GM23338 (cell line): ENCODE measurements at regions not wholly inside any gene's neighbourhood (a gene's known extent, or its start where the extent isn't known, plus 50 kb on each side); places are given as distances from the start of the nearest gene placed in this dataset.

ENCODE experiments used
- ATAC-seq: fragments of 200-7000 bp; cut with Tn5 transposase; 3 replicates; pipeline ENCODE4 v1.9.1; 2020
- DNase-seq: peaks from one replicate; pipeline ENCODE4 v3.0.0-alpha.2; 2015; ENCODE audit warnings: low spot score
- H2AFZ ChIP-seq: fragments of 200-600 bp; sonication (generic); 2 replicates; pipeline ENCODE4 v1.8.0; 2016; ENCODE audit warnings: antibody characterized with exemption, mild to moderate bottlenecking, moderate library complexity
- H3F3A ChIP-seq: fragments of 200-600 bp; sonication (generic); replicated peaks from 2 replicates; pipeline ENCODE4 v1.8.0; 2017; ENCODE audit warnings: antibody characterized with exemption, mixed run types, low read depth
- H3K27ac ChIP-seq: fragments of 200-600 bp; sonication (generic); 2 replicates; pipeline ENCODE4 v1.6.1; 2016; ENCODE audit warnings: low read depth
- H3K27me3 ChIP-seq: fragments of 200-600 bp; sonication (generic); 2 replicates; pipeline ENCODE4 v1.8.0; 2016; ENCODE audit warnings: mild to moderate bottlenecking, mixed run types, moderate library complexity; ENCODE audit not compliant: insufficient read depth
- H3K36me3 ChIP-seq: fragments of 200-600 bp; sonication (generic); 2 replicates; pipeline ENCODE4 v1.8.0; 2016; ENCODE audit warnings: mild to moderate bottlenecking; ENCODE audit not compliant: insufficient read depth
- H3K4me1 ChIP-seq: fragments of 200-600 bp; sonication (generic); 2 replicates; pipeline ENCODE4 v1.8.0; 2016; ENCODE audit warnings: mild to moderate bottlenecking, moderate library complexity; ENCODE audit not compliant: insufficient read depth
- H3K4me2 ChIP-seq: fragments of 200-600 bp; sonication (generic); 2 replicates; pipeline ENCODE4 v1.7.1; 2017; ENCODE audit warnings: mixed run types
- H3K4me3 ChIP-seq: fragments of 200-600 bp; sonication (generic); 2 replicates; pipeline ENCODE4 v1.6.1; 2016; ENCODE audit warnings: mixed run types
- H3K79me2 ChIP-seq: fragments of 200-600 bp; sonication (generic); replicated peaks from 2 replicates; pipeline ENCODE4 v1.8.0; 2017; ENCODE audit warnings: mild to moderate bottlenecking; ENCODE audit not compliant: insufficient read depth
- H3K9me2 ChIP-seq: fragments of 200-600 bp; sonication (generic); 2 replicates; pipeline ENCODE4 v1.8.0; 2017; ENCODE audit not compliant: insufficient read depth
- H4K20me1 ChIP-seq: fragments of 200-600 bp; sonication (generic); replicated peaks from 2 replicates; pipeline ENCODE4 v1.8.0; 2017; ENCODE audit warnings: mild to moderate bottlenecking; ENCODE audit not compliant: insufficient read depth
- H3K27ac Mint-ChIP-seq: 2 replicates; pipeline ENCODE4 v1.8.0; 2020; ENCODE audit warnings: inconsistent platforms, mild to moderate bottlenecking, moderate library complexity, mixed read lengths
- H3K27me3 Mint-ChIP-seq: 3 replicates; pipeline ENCODE4 v1.8.0; 2022; ENCODE audit warnings: low read depth, mild to moderate bottlenecking, moderate library complexity, mixed read lengths, inconsistent platforms; ENCODE audit not compliant: insufficient read depth, poor library complexity
- H3K36me3 Mint-ChIP-seq: 3 replicates; pipeline ENCODE4 v1.8.0; 2021; ENCODE audit warnings: low read depth, mild to moderate bottlenecking, inconsistent platforms, moderate library complexity, mixed read lengths
- H3K4me1 Mint-ChIP-seq: 3 replicates; pipeline ENCODE4 v1.8.0; 2020; ENCODE audit warnings: mild to moderate bottlenecking, inconsistent platforms, mixed read lengths
- H3K4me3 Mint-ChIP-seq: 3 replicates; pipeline ENCODE4 v1.8.0; 2021; ENCODE audit warnings: moderate library complexity, mild to moderate bottlenecking, inconsistent platforms, mixed read lengths
- H3K9me3 Mint-ChIP-seq: 3 replicates; pipeline ENCODE4 v1.8.0; 2020; ENCODE audit warnings: moderate library complexity, mild to moderate bottlenecking, inconsistent platforms, mixed read lengths
- ETS1 ChIP-seq: IDR thresholded peaks from 2 replicates; pipeline ENCODE4 v1.6.1; 2016; ENCODE audit warnings: antibody characterized with exemption
- EZH2 ChIP-seq: fragments of 200-600 bp; sonication (generic); IDR thresholded peaks from one replicate; pipeline ENCODE4 v1.8.0; 2017; ENCODE audit warnings: antibody characterized with exemption, mild to moderate bottlenecking, low read depth; ENCODE audit not compliant: unreplicated experiment
- EZH2phosphoT487 ChIP-seq: fragments of 200-600 bp; sonication (generic); IDR thresholded peaks from one replicate; pipeline ENCODE4 v1.8.1; 2018; ENCODE audit warnings: antibody characterized with exemption; ENCODE audit not compliant: unreplicated experiment
- JUNB ChIP-seq: IDR thresholded peaks from one replicate; pipeline ENCODE4 v1.6.1; 2016; ENCODE audit warnings: antibody characterized with exemption; ENCODE audit not compliant: unreplicated experiment
- NANOG ChIP-seq: IDR thresholded peaks from 2 replicates; pipeline ENCODE4 v1.6.1; 2016; ENCODE audit warnings: antibody characterized with exemption, borderline replicate concordance
- POLR2AphosphoS5 ChIP-seq: IDR thresholded peaks from 2 replicates; pipeline ENCODE4 v1.6.1; 2016; ENCODE audit warnings: antibody characterized with exemption, low read depth
- REST ChIP-seq: IDR thresholded peaks from one replicate; pipeline ENCODE4 v1.6.1; 2018; ENCODE audit warnings: antibody characterized with exemption; ENCODE audit not compliant: unreplicated experiment
- ZNF331 ChIP-seq: fragments of 250-450 bp; sonication (Bioruptor Pico); IDR thresholded peaks from 2 replicates; pipeline ENCODE4 v1.5.0; 2020; ENCODE audit warnings: low read depth, mild to moderate bottlenecking, moderate library complexity
- TF ChIP-seq, protein P1 (sequence below): fragments of 250-450 bp; sonication (Bioruptor Pico); IDR thresholded peaks from 2 replicates; pipeline ENCODE4 v1.5.0; 2020; ENCODE audit warnings: mild to moderate bottlenecking, moderate library complexity
- TF ChIP-seq, protein P2 (sequence below), 2 experiments: fragments of 200-600 bp in 1 of 2; sonication (generic) in 1 of 2; conservative IDR thresholded peaks; 2 replicates each; pipeline versions ENCODE4 v1.5.1 to v1.6.1; 2016 to 2017; ENCODE audit warnings: antibody characterized with exemption in 2 of 2, low read depth in 2 of 2, mild to moderate bottlenecking in 2 of 2, moderate library complexity in 1 of 2

- H3K79me2 ChIP-seq: no peaks in the 10 kb centered on the region
- Mint-ChIP-seq H3K4me1 (no peaks in the 10 kb centered on the region), H3K4me3 (no peak overlapping the region), H3K27ac (no peak overlapping the region), H3K27me3 (no peaks in the 10 kb centered on the region), H3K36me3 (peaks cover 6% of the 10 kb centered on the region), H3K9me3 (peaks cover 8% of the 10 kb centered on the region)
- H3K27me3 ChIP-seq: no peaks in the 10 kb centered on the region
- H3K4me2 ChIP-seq: no peak overlapping the region
- H3F3A ChIP-seq: no peaks in the 10 kb centered on the region
- H3K9me2 ChIP-seq: 0 out of 2 replicates have a peak, but pooled peaks cover 17% of the 10 kb centered on the region
- no peak for TF ChIP-seq POLR2AphosphoS5
- H3K36me3 ChIP-seq: no peaks in the 10 kb centered on the region
- no peak overlapping the region for H2AFZ ChIP-seq
- no peak for DNase-seq
- no peak for ATAC-seq
- no peak overlapping the region for H3K4me3 ChIP-seq
- H3K27ac ChIP-seq: no peak overlapping the region
- H4K20me1 ChIP-seq: no peaks in the 10 kb centered on the region
- no peaks in the 10 kb centered on the region for H3K4me1 ChIP-seq
Observed at GRCh38 chr2:191738003-191738402, 60.1 kb downstream of the NABP1 start.

DNA sequence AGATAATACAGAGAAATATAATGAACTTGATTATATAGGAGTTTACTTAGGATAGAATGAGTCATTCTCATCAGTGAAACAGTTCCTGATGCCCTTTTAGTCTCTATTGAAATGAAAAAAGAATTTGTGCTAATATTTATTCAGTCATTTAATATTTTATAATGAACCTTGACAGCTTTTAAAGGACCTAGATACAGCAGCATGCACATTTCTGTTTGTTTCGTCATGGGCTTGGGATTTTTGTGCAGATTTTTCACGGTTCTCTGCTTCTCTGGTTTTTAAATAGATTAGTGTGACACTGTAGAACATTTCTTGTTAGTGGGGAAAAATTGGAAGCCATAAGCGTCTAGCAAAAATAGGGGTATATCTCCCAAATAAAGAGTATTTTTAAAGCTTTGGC lies 60.7 kb downstream of the NABP1 start:
- H3K27ac ChIP-seq: no peak overlapping the region
- no peak for TF ChIP-seq JUNB
- no peak for TF ChIP-seq EZH2
- no peak for TF ChIP-seq ETS1
- no peak for TF ChIP-seq EZH2phosphoT487
- TF ChIP-seq, protein P1, sequence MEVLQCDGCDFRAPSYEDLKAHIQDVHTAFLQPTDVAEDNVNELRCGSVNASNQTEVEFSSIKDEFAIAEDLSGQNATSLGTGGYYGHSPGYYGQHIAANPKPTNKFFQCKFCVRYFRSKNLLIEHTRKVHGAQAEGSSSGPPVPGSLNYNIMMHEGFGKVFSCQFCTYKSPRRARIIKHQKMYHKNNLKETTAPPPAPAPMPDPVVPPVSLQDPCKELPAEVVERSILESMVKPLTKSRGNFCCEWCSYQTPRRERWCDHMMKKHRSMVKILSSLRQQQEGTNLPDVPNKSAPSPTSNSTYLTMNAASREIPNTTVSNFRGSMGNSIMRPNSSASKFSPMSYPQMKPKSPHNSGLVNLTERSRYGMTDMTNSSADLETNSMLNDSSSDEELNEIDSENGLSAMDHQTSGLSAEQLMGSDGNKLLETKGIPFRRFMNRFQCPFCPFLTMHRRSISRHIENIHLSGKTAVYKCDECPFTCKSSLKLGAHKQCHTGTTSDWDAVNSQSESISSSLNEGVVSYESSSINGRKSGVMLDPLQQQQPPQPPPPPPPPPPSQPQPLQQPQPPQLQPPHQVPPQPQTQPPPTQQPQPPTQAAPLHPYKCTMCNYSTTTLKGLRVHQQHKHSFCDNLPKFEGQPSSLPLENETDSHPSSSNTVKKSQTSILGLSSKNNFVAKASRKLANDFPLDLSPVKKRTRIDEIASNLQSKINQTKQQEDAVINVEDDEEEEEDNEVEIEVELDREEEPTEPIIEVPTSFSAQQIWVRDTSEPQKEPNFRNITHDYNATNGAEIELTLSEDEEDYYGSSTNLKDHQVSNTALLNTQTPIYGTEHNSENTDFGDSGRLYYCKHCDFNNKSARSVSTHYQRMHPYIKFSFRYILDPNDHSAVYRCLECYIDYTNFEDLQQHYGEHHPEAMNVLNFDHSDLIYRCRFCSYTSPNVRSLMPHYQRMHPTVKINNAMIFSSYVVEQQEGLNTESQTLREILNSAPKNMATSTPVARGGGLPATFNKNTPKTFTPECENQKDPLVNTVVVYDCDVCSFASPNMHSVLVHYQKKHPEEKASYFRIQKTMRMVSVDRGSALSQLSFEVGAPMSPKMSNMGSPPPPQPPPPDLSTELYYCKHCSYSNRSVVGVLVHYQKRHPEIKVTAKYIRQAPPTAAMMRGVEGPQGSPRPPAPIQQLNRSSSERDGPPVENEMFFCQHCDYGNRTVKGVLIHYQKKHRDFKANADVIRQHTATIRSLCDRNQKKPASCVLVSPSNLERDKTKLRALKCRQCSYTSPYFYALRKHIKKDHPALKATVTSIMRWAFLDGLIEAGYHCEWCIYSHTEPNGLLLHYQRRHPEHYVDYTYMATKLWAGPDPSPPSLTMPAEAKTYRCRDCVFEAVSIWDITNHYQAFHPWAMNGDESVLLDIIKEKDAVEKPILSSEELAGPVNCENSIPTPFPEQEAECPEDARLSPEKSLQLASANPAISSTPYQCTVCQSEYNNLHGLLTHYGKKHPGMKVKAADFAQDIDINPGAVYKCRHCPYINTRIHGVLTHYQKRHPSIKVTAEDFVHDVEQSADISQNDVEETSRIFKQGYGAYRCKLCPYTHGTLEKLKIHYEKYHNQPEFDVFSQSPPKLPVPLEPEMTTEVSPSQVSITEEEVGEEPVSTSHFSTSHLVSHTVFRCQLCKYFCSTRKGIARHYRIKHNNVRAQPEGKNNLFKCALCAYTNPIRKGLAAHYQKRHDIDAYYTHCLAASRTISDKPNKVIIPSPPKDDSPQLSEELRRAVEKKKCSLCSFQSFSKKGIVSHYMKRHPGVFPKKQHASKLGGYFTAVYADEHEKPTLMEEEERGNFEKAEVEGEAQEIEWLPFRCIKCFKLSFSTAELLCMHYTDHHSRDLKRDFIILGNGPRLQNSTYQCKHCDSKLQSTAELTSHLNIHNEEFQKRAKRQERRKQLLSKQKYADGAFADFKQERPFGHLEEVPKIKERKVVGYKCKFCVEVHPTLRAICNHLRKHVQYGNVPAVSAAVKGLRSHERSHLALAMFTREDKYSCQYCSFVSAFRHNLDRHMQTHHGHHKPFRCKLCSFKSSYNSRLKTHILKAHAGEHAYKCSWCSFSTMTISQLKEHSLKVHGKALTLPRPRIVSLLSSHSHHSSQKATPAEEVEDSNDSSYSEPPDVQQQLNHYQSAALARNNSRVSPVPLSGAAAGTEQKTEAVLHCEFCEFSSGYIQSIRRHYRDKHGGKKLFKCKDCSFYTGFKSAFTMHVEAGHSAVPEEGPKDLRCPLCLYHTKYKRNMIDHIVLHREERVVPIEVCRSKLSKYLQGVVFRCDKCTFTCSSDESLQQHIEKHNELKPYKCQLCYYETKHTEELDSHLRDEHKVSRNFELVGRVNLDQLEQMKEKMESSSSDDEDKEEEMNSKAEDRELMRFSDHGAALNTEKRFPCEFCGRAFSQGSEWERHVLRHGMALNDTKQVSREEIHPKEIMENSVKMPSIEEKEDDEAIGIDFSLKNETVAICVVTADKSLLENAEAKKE: no peak
- TF ChIP-seq ZNF331: no peak
- no peak for TF ChIP-seq POLR2AphosphoS5
- TF ChIP-seq NANOG: no peak
- TF ChIP-seq REST: no peak
- TF ChIP-seq, protein P2, sequence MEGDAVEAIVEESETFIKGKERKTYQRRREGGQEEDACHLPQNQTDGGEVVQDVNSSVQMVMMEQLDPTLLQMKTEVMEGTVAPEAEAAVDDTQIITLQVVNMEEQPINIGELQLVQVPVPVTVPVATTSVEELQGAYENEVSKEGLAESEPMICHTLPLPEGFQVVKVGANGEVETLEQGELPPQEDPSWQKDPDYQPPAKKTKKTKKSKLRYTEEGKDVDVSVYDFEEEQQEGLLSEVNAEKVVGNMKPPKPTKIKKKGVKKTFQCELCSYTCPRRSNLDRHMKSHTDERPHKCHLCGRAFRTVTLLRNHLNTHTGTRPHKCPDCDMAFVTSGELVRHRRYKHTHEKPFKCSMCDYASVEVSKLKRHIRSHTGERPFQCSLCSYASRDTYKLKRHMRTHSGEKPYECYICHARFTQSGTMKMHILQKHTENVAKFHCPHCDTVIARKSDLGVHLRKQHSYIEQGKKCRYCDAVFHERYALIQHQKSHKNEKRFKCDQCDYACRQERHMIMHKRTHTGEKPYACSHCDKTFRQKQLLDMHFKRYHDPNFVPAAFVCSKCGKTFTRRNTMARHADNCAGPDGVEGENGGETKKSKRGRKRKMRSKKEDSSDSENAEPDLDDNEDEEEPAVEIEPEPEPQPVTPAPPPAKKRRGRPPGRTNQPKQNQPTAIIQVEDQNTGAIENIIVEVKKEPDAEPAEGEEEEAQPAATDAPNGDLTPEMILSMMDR (conservative IDR thresholded peaks at IDR 0.05; ENCODE audit: low read depth in 2 of 2): no peak

More for the DNA sequence above, 60.7 kb downstream of the NABP1 start:
- H3K27ac Mint-ChIP-seq: no peak overlapping the region
- no peak for ATAC-seq
- Histone ChIP-seq H4K20me1 (no peaks in the 10 kb centered on the region), H2AFZ (no peak overlapping the region), H3K4me1 (no peaks in the 10 kb centered on the region), H3F3A (no peaks in the 10 kb centered on the region), H3K4me2 (no peak overlapping the region), H3K4me3 (no peak overlapping the region), H3K79me2 (no peaks in the 10 kb centered on the region), H3K27me3 (no peaks in the 10 kb centered on the region), H3K36me3 (no peaks in the 10 kb centered on the region), H3K9me2 (0 out of 2 replicates have a peak, but pooled peaks cover 17% of the 10 kb centered on the region)
- no peak overlapping the region for H3K4me3 Mint-ChIP-seq
- DNase-seq: no peak
- peaks cover 9% of the 10 kb centered on the region for H3K36me3 Mint-ChIP-seq
- no peaks in the 10 kb centered on the region; the same call in 2 of the 3 replicates for H3K4me1 Mint-ChIP-seq
- no peaks in the 10 kb centered on the region for H3K27me3 Mint-ChIP-seq
- peaks cover 12% of the 10 kb centered on the region for H3K9me3 Mint-ChIP-seq
